Large intestine (tissue), 3 donors: ENCODE measurements at regions not wholly inside any gene's neighbourhood (a gene's known extent, or its start where the extent isn't known, plus 50 kb on each side); places are given as distances from the start of the nearest gene placed in this dataset.

Experiments used
- DNase-seq, 2 donors: peaks; one replicate each; pipeline versions ENCODE4 v3.0.0 to v3.0.0-alpha.2; 2013
- H3K27ac ChIP-seq: one replicate; pipeline ENCODE4 v1.5.1; 2013; ENCODE audit warnings: low read length
- H3K27me3 ChIP-seq: 2 replicates; pipeline ENCODE4 v1.6.1; 2013; ENCODE audit warnings: low read length; ENCODE audit not compliant: control insufficient read depth, insufficient read depth
- H3K36me3 ChIP-seq: 2 replicates; pipeline ENCODE4 v1.6.1; 2013; ENCODE audit warnings: low read length; ENCODE audit not compliant: control insufficient read depth, insufficient read depth
- H3K4me1 ChIP-seq: one replicate; pipeline ENCODE4 v1.6.1; 2013; ENCODE audit warnings: low read length; ENCODE audit not compliant: control insufficient read depth, insufficient read depth
- H3K4me3 ChIP-seq: one replicate; pipeline ENCODE4 v1.5.1; 2013; ENCODE audit warnings: low read length
- H3K9me3 ChIP-seq: one replicate; pipeline ENCODE4 v1.6.1; 2013; ENCODE audit warnings: mild to moderate bottlenecking, low read depth, low read length, moderate library complexity; ENCODE audit not compliant: control insufficient read depth
- WGBS: methylation state at CpG from one replicate; pipeline ENCODE4 v1.1.5; 2013; ENCODE audit warnings: low lambda C conversion rate; ENCODE audit not compliant: insufficient coverage; 5-methylcytosine and 5-hydroxymethylcytosine counted together

GRCh38 chr22:27097506-27097905 lies 440.1 kb downstream of the MIAT start:
- Histone ChIP-seq H3K9me3 (no peaks in the 10 kb centered on the region), H3K36me3 (no peaks in the 10 kb centered on the region), H3K4me3 (no peak overlapping the region), H3K27ac (no peak overlapping the region), H3K27me3 (peaks cover 37% of the 10 kb centered on the region), H3K4me1 (no peaks in the 10 kb centered on the region)
- WGBS: no CpG with 5 or more reads among the region's 5 CpGs
- no peak for DNase-seq

GRCh38 chr22:27097933-27098332 lies 440.5 kb downstream of the MIAT start:
- DNase-seq: no peak
- Histone ChIP-seq H3K4me1 (no peaks in the 10 kb centered on the region), H3K9me3 (no peaks in the 10 kb centered on the region), H3K27me3 (peaks cover 40% of the 10 kb centered on the region), H3K36me3 (no peaks in the 10 kb centered on the region), H3K4me3 (no peak overlapping the region), H3K27ac (no peak overlapping the region)
- WGBS: no CpG with 5 or more reads among the region's 2 CpGs

GRCh38 chr22:27099946-27100722 lies 442.7 kb downstream of the MIAT start:
- Histone ChIP-seq H3K4me3 (no peak overlapping the region), H3K9me3 (no peaks in the 10 kb centered on the region), H3K36me3 (no peaks in the 10 kb centered on the region), H3K27ac (no peak overlapping the region), H3K27me3 (peaks cover 34% of the 10 kb centered on the region), H3K4me1 (no peaks in the 10 kb centered on the region)
- no peak for DNase-seq
- WGBS: no CpG with 5 or more reads among the region's 15 CpGs

- no CpG with 5 or more reads among the region's 18 CpGs for WGBS
- peak in 1 of 2 donors; percentile 24 for DNase-seq
Measured at GRCh38 chr22:27100789-27101188, 443.4 kb downstream of the MIAT start.

GRCh38 chr22:27101288-27101687 lies 443.9 kb downstream of the MIAT start:
- DNase-seq: no peak
- H3K4me1 ChIP-seq: no peaks in the 10 kb centered on the region
- no peak overlapping the region for H3K4me3 ChIP-seq
- H3K27me3 ChIP-seq: peaks cover 34% of the 10 kb centered on the region
- H3K9me3 ChIP-seq: no peaks in the 10 kb centered on the region
- no peaks in the 10 kb centered on the region for H3K36me3 ChIP-seq
- H3K27ac ChIP-seq: no peak overlapping the region
- WGBS: 100% methylated on average over 1 of the region's 1 CpG

More at GRCh38 chr22:27100789-27101188, 443.4 kb downstream of the MIAT start:
- no peaks in the 10 kb centered on the region for H3K9me3 ChIP-seq
- no peak overlapping the region for H3K4me3 ChIP-seq
- no peak overlapping the region for H3K27ac ChIP-seq
- no peaks in the 10 kb centered on the region for H3K4me1 ChIP-seq
- H3K36me3 ChIP-seq: no peaks in the 10 kb centered on the region
- peaks cover 34% of the 10 kb centered on the region for H3K27me3 ChIP-seq

GRCh38 chr22:27104449-27104848 lies 447.1 kb downstream of the MIAT start:
- DNase-seq: no peak

GRCh38 chr22:27105142-27106025 lies 448.0 kb downstream of the MIAT start:
- Histone ChIP-seq H3K36me3 (no peaks in the 10 kb centered on the region), H3K4me3 (no peak overlapping the region), H3K9me3 (no peaks in the 10 kb centered on the region), H3K27ac (no peak overlapping the region), H3K4me1 (peaks cover 10% of the 10 kb centered on the region), H3K27me3 (peaks cover 25% of the 10 kb centered on the region)
- no peak for DNase-seq
- WGBS: 100% methylated on average over 1 of the region's 11 CpGs

More at GRCh38 chr22:27104449-27104848, 447.1 kb downstream of the MIAT start:
- peaks cover 34% of the 10 kb centered on the region for H3K27me3 ChIP-seq
- no peaks in the 10 kb centered on the region for H3K36me3 ChIP-seq
- no peak overlapping the region for H3K4me3 ChIP-seq
- no peak overlapping the region for H3K27ac ChIP-seq
- WGBS: 75% methylated on average over 2 of the region's 3 CpGs
- peaks cover 10% of the 10 kb centered on the region for H3K4me1 ChIP-seq
- no peaks in the 10 kb centered on the region for H3K9me3 ChIP-seq

GRCh38 chr22:27106985-27107384 lies 449.6 kb downstream of the MIAT start:
- H3K27ac ChIP-seq: no peak overlapping the region
- WGBS: no CpG with 5 or more reads among the region's 4 CpGs
- no peak for DNase-seq

GRCh38 chr22:27107386-27107785 lies 450.0 kb downstream of the MIAT start:
- DNase-seq: no peak
- Histone ChIP-seq H3K4me1 (peaks cover 10% of the 10 kb centered on the region), H3K27me3 (peaks cover 6% of the 10 kb centered on the region), H3K9me3 (no peaks in the 10 kb centered on the region), H3K27ac (no peak overlapping the region), H3K4me3 (no peak overlapping the region), H3K36me3 (no peaks in the 10 kb centered on the region)
- no CpG with 5 or more reads among the region's 2 CpGs for WGBS

More at GRCh38 chr22:27106985-27107384, 449.6 kb downstream of the MIAT start:
- Histone ChIP-seq H3K9me3 (no peaks in the 10 kb centered on the region), H3K36me3 (no peaks in the 10 kb centered on the region), H3K27me3 (peaks cover 9% of the 10 kb centered on the region), H3K4me1 (peaks cover 10% of the 10 kb centered on the region), H3K4me3 (no peak overlapping the region)

GRCh38 chr22:27107824-27108223 lies 450.4 kb downstream of the MIAT start:
- no peak overlapping the region for H3K4me3 ChIP-seq
- no CpG with 5 or more reads among the region's 2 CpGs for WGBS
- peaks cover 11% of the 10 kb centered on the region for H3K4me1 ChIP-seq
- H3K9me3 ChIP-seq: no peaks in the 10 kb centered on the region
- peaks cover 2% of the 10 kb centered on the region for H3K27me3 ChIP-seq
- DNase-seq: peak; percentile 60 to 86
- H3K27ac ChIP-seq: no peak overlapping the region
- no peaks in the 10 kb centered on the region for H3K36me3 ChIP-seq
